Activated CD4-positive, alpha-beta T cell treated with anti-CD3 and anti-CD28 coated beads, Interleukin-2, amount 10 ng/mL, durations not matched to agents 7 days and 5 days (primary cell): ENCODE measurements at regions not wholly inside any gene's neighbourhood (a gene's known extent, or its start where the extent isn't known, plus 50 kb on each side); places are given as distances from the start of the nearest gene placed in this dataset.

ENCODE experiments used
- CTCF ChIA-PET: fragments of 350-600 bp; sonication (Branson Sonifier 250); formaldehyde crosslinking; loops from one replicate; lab custom pipeline; 2021; ENCODE audit warnings: antibody characterized with exemption; lab: Charles Lee
- POLR2A ChIA-PET: fragments of 350-600 bp; sonication (Branson Sonifier 250); formaldehyde crosslinking; loops from one replicate; lab custom pipeline; 2021; ENCODE audit warnings: antibody characterized with exemption; lab: Charles Lee
- DNase-seq: peaks from one replicate; pipeline ENCODE4 v3.0.0-alpha.2; 2020
- H3K27ac Mint-ChIP-seq: one replicate; pipeline ENCODE4 v1.8.0; 2021; ENCODE audit warnings: mild to moderate bottlenecking, moderate library complexity, mixed read lengths
- H3K27me3 Mint-ChIP-seq: one replicate; pipeline ENCODE4 v1.8.0; 2021; ENCODE audit warnings: mixed read lengths
- H3K36me3 Mint-ChIP-seq: one replicate; pipeline ENCODE4 v1.8.0; 2021; ENCODE audit warnings: low read depth, mixed read lengths
- H3K4me1 Mint-ChIP-seq: one replicate; pipeline ENCODE4 v1.8.0; 2021; ENCODE audit warnings: mixed read lengths
- H3K4me3 Mint-ChIP-seq: one replicate; pipeline ENCODE4 v1.8.0; 2021; ENCODE audit warnings: mild to moderate bottlenecking, moderate library complexity, mixed read lengths
- H3K9me3 Mint-ChIP-seq: one replicate; pipeline ENCODE4 v1.8.0; 2021; ENCODE audit warnings: mixed read lengths

DNA sequence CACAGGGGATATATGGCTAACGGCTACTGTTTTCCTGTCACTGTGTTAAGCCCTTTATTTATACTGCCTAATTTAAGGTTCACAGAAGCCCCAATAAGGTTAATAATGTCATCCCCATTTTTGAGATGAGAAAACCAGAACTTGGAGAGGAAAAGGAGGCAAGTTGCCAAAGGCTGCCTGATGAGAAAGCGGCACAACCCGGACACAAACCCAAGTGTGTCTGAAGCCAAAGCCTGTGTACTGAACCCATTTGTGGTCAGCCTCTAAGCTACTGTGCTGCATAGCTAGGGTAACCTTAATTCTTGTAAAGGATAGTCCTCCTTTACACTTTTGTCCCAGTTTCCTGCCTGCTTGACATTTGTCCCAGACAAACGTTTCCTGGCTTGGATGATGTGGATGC, 954.7 kb upstream of the FANCL start:
- Mint-ChIP-seq H3K9me3 (no peaks in the 10 kb centered on the region), H3K4me1 (no peaks in the 10 kb centered on the region), H3K4me3 (no peak overlapping the region), H3K36me3 (no peaks in the 10 kb centered on the region), H3K27ac (no peak overlapping the region), H3K27me3 (no peaks in the 10 kb centered on the region)
- POLR2A ChIA-PET: no interaction called here
- DNase-seq: no peak
- CTCF ChIA-PET: no interaction called here

DNA sequence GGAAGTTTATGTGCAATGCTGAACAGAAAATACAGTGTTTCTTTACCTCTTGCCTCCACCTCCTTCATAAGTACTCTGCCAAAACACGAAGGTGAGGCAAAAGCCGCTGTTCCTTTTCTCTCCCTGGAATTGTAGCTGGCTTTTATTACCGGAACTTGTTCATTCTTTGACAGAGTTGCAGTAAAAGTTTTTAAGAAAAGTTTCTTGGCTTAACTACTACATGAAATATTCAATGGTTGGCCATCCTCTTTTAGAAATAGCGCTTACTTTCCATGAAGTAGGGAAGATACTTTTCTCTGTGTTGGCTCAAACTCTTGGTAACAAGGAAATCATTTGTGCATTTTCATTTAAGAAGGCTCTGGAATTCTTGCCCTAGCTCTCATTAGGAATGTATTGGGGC, 950.7 kb upstream of the FANCL start:
- CTCF ChIA-PET: no interaction called here
- Mint-ChIP-seq H3K4me1 (no peaks in the 10 kb centered on the region), H3K9me3 (no peaks in the 10 kb centered on the region), H3K27me3 (no peaks in the 10 kb centered on the region), H3K27ac (no peak overlapping the region), H3K36me3 (no peaks in the 10 kb centered on the region), H3K4me3 (no peak overlapping the region)
- DNase-seq: no peak
- POLR2A ChIA-PET: no interaction called here

DNA sequence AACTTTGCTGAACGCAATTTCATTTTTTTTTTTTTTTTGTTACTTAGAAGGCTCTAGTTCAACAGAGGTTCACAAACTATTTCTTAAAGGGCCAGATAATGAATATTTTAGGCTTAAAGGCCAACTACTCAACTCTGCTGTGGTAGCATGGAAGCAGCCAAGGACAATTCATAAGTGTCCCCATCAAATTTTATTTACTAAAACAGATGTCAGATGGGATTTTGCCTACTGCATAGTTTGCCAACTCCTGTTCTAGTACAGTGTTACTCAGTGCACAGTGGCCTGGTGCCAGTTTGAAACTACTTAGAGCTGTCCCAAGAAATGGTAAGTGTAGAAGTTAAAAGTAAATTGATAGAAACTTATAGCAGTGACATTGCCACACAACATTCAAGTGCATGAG, 949.4 kb upstream of the FANCL start:
- Mint-ChIP-seq H3K27ac (no peak overlapping the region), H3K27me3 (no peaks in the 10 kb centered on the region), H3K9me3 (no peaks in the 10 kb centered on the region), H3K4me1 (no peaks in the 10 kb centered on the region), H3K4me3 (no peak overlapping the region), H3K36me3 (no peaks in the 10 kb centered on the region)
- ChIA-PET POLR2A (no interaction called here), CTCF (no interaction called here)
- no peak for DNase-seq

DNA sequence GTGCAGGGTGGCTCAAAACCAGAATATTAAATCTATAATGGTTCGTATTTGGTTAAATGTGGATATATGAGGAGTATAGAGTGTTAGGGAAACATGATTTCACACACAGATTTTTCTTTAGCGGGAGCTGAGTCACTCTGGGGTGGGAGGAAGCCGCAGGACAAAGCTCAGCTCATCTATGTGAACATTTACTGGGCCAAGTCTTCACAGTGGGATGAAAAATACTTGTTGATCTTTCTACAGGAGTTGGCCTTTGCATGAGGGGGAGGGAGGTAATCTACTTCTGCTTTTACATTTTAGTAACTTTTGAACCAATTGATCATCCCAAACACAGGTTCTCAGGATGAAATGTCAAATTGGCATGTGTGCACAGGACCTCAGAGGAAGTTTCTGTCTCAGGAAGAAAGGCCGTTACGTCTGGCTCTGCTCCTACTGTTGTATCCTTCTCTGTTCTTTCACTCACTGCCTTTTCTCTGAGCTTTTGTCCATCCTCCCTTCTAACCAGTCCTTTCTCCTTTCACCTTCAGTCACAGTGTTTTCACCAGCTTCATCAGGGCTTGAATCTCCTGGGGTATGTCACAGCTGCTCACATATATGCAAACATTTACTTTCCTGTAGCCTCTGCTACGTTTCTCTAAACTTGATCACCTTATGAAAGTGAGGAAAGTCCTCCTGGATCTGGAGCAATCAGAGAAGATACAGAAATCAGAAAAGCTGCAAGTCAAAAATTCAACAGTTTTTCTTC, 943.3 kb upstream of the FANCL start:
- Mint-ChIP-seq H3K4me3 (no peak overlapping the region), H3K9me3 (no peaks in the 10 kb centered on the region), H3K4me1 (no peaks in the 10 kb centered on the region), H3K36me3 (no peaks in the 10 kb centered on the region), H3K27ac (no peak overlapping the region), H3K27me3 (no peaks in the 10 kb centered on the region)
- ChIA-PET CTCF (no interaction called here), POLR2A (no interaction called here)
- no peak for DNase-seq

DNA sequence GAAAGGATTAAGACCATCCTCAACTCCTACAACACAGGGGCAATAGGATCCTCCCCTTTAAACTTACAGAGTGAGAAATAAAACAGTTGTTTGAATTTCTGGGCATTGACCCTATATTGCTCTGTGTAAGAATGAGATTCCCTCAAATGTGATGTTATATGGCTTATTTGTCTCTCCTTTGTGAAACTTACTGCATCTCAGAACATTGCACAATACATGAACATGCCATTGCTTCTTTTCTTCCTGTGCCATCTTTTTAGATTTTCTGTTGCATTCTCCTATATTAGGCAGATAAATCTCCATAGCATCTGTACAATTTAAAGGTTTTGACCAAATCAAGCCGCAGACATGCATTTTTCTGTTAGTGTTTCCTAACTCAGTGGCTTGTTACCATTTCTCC, 941.9 kb upstream of the FANCL start:
- H3K4me3 Mint-ChIP-seq: no peak overlapping the region

DNA sequence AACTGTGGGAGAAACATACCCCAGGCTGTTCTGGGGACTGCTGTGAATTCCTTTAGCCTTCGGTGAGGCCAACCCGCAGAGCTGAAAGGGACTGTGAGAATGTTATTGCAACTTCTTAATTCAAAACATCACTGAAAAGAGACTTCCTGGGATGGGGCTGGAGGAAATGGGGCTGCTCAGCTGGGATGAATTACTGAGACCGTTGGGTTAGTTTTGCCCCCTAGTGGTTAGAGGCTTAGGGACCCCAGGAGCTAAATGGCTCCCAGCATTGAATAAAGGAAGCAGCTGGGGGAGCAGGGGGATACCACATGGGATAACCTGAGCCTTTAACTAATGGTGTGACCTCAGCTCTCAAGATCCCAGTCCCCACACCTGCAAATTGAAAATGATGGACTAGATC, 941.1 kb upstream of the FANCL start:
- Mint-ChIP-seq H3K9me3 (no peaks in the 10 kb centered on the region), H3K36me3 (no peaks in the 10 kb centered on the region), H3K4me3 (no peak overlapping the region), H3K27ac (no peak overlapping the region), H3K4me1 (no peaks in the 10 kb centered on the region), H3K27me3 (no peaks in the 10 kb centered on the region)
- no peak for DNase-seq
- POLR2A ChIA-PET: no interaction called here
- CTCF ChIA-PET: no interaction called here

More for the DNA sequence above, 941.9 kb upstream of the FANCL start:
- no peaks in the 10 kb centered on the region for H3K36me3 Mint-ChIP-seq
- H3K9me3 Mint-ChIP-seq: no peaks in the 10 kb centered on the region
- DNase-seq: no peak
- H3K4me1 Mint-ChIP-seq: no peaks in the 10 kb centered on the region
- no peaks in the 10 kb centered on the region for H3K27me3 Mint-ChIP-seq
- no peak overlapping the region for H3K27ac Mint-ChIP-seq
- CTCF ChIA-PET: no interaction called here
- POLR2A ChIA-PET: no interaction called here

DNA sequence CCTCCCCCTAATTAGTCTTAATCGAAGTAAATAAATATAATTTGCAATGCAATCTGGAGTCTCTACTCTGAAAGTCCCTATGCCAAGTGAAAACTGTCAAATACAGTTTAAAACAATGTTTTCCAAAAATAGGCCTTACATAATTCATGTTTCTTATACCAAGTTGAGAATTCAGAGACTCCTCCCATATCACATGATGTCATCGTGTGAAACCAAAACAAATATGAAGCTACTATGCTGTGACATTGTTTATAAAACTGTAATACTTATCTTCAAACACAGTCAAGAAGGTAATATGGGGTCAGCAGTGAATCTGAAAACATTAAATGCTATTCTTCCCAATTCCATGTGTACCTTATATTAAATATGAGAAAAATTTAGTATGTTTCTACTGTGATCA, 940.2 kb upstream of the FANCL start:
- Mint-ChIP-seq H3K27me3 (no peaks in the 10 kb centered on the region), H3K36me3 (no peaks in the 10 kb centered on the region), H3K4me1 (no peaks in the 10 kb centered on the region), H3K9me3 (no peaks in the 10 kb centered on the region), H3K4me3 (no peak overlapping the region), H3K27ac (no peak overlapping the region)
- no peak for DNase-seq
- ChIA-PET CTCF (no interaction called here), POLR2A (no interaction called here)

DNA sequence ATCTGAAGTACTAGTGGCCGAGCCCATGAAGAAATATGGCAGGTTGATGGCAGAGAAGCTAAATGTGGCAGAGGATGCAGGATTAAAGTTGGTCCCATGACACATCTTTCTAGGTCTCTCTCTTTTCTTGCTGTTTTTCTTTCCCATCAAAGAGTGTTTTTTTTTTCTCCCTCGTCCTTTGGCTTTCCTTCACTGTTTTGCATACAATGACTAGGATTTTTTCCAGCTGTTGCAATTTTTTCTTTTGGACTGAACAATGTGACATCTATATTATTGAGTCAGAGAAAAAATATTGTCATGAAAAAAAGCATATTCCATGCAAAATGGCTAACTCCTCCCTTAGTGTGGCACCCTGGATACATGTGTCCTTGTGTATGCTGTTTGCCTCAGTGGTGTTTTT, 939.5 kb upstream of the FANCL start:
- POLR2A ChIA-PET: no interaction called here

DNA sequence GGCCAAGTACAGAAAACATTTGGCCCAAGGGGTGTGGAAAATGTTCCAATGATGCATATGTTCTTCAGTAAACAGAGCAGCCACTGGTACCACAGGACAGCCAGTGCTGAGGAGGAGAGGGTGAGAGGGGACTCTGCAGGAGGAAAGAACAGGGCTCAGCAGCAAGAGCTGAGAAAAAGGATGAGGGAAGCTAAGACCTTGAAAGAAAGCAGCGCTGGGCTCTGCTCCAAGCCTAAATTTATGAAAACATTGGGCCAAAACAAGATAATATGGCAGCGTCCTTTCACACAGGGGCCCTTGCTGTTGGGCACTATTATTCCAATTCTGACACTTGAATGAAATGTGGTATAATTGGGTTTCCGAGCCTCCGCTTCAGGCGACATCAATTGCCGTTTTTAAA, 939.0 kb upstream of the FANCL start:
- Mint-ChIP-seq H3K4me1 (no peaks in the 10 kb centered on the region), H3K27me3 (no peaks in the 10 kb centered on the region), H3K9me3 (no peaks in the 10 kb centered on the region), H3K4me3 (no peak overlapping the region), H3K36me3 (no peaks in the 10 kb centered on the region), H3K27ac (no peak overlapping the region)
- ChIA-PET POLR2A (no interaction called here), CTCF (interaction anchor here (0.6 kb wide), 1 partner anchor 1371 kb away, joined by 3 read pairs; no protein-coding TSS in a partner anchor)
- no peak for DNase-seq

More for the DNA sequence above, 939.5 kb upstream of the FANCL start:
- DNase-seq: no peak
- CTCF ChIA-PET: interaction anchor here (0.6 kb wide), 1 partner anchor 1370 kb away, joined by 3 read pairs; no protein-coding TSS in a partner anchor
- Mint-ChIP-seq H3K4me1 (no peaks in the 10 kb centered on the region), H3K4me3 (no peak overlapping the region), H3K27ac (no peak overlapping the region), H3K27me3 (no peaks in the 10 kb centered on the region), H3K36me3 (no peaks in the 10 kb centered on the region), H3K9me3 (no peaks in the 10 kb centered on the region)

DNA sequence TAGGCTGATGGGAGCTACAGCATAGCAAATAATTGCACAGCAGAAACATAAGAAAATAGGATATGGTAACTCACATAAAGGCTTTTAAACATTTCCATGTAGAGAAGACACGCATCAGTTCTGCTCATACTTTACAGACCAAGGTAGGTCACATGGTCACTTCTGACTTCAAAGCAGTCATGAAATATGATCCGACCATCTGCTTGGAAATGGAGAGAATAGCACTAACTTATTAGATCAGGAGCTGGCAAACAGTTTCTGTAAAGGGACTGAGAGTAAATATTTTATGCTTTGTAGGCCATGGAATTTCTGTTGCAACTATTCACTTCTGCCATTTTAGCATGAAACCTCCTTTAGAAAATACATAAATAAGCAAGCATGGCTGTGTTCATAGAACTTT, 936.6 kb upstream of the FANCL start:
- ChIA-PET CTCF (no interaction called here), POLR2A (no interaction called here)
- no peak overlapping the region for H3K4me3 Mint-ChIP-seq
- H3K27ac Mint-ChIP-seq: no peak overlapping the region
- H3K9me3 Mint-ChIP-seq: no peaks in the 10 kb centered on the region
- H3K27me3 Mint-ChIP-seq: no peaks in the 10 kb centered on the region
- H3K4me1 Mint-ChIP-seq: no peaks in the 10 kb centered on the region
- no peak for DNase-seq
- H3K36me3 Mint-ChIP-seq: no peaks in the 10 kb centered on the region

DNA sequence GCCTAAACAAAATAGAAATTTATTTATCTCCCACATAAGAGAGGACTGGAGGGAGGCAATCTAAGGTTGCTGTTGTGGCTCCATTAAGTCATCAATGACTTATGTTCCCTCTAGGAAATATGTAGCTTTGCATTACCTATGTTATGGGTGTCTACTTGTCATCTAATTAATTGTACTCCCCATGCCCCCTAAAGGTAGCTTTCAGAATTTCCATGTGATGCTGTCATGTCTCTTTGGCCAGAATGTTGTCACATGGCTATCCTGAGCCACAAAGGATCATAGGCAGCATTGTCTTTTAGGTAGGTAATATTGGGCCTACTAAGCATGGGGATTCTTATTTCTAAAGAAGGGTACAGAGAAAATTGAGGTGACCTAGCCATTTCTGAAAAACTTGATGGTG, 935.6 kb upstream of the FANCL start:
- Mint-ChIP-seq H3K4me3 (no peak overlapping the region), H3K27ac (no peak overlapping the region), H3K36me3 (no peaks in the 10 kb centered on the region), H3K4me1 (no peaks in the 10 kb centered on the region), H3K9me3 (no peaks in the 10 kb centered on the region), H3K27me3 (no peaks in the 10 kb centered on the region)
- ChIA-PET POLR2A (no interaction called here), CTCF (no interaction called here)
- DNase-seq: no peak

DNA sequence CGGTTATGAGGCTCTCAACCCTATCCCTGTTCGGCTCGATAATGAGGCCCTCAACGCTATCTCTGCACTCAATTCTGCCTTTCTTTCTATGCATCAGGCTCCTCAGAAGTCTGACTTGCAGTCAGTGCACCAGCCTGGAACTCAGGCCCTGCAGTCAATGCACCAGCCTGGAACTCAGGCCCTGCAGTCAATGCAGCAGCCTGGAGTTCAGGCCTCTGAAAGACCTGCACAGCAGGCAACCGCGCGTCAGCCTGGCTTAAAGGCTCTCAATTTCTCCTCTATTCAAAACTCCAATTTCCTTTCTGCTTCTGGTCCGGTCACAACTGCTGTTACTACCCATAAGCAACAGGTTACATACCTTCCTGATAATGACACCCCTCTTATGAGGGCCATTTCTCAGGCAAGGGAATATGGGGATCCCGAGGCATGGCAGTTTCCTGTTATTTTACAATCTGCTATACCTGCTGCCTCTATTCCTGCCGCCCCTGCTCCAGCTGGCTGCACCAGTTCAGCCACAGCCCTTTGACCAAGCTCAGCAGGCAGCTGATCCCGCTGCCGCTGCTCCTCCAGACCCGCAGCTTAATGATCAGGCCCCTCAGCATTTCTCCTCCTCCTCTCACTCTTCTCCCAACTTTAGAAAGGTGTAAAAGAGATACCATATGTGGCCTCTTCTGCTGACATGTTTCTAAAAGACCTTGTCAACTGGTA, 933.6 kb upstream of the FANCL start:
- H3K4me3 Mint-ChIP-seq: no peak overlapping the region
- no peaks in the 10 kb centered on the region for H3K27me3 Mint-ChIP-seq
- no peak overlapping the region for H3K27ac Mint-ChIP-seq
- H3K9me3 Mint-ChIP-seq: no peaks in the 10 kb centered on the region
- ChIA-PET POLR2A (no interaction called here), CTCF (no interaction called here)
- DNase-seq: no peak
- no peaks in the 10 kb centered on the region for H3K36me3 Mint-ChIP-seq
- H3K4me1 Mint-ChIP-seq: no peaks in the 10 kb centered on the region

DNA sequence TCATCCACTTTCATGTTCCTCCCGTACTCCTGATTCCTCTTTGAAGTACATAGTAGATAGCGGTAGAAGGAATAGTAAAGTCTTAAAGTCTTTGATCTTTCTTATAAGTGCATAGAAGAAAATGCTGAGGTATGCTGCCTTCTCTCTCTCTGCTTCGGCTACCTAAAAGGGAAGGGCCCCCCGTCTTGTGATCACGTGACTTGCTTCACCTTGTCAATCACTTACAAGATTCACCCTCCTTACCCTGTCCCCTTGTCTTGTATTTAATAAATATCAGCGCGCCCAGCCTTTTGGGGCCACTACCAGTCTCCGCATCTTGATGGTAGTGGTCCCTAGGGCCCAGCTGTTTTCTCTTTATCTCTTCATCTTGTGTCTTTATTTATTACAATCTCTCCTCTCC, 932.2 kb upstream of the FANCL start:
- CTCF ChIA-PET: no interaction called here
- H3K9me3 Mint-ChIP-seq: no peaks in the 10 kb centered on the region
- H3K4me1 Mint-ChIP-seq: no peaks in the 10 kb centered on the region
- no peak overlapping the region for H3K4me3 Mint-ChIP-seq
- H3K27ac Mint-ChIP-seq: no peak overlapping the region
- POLR2A ChIA-PET: no interaction called here
- H3K36me3 Mint-ChIP-seq: no peaks in the 10 kb centered on the region
- no peaks in the 10 kb centered on the region for H3K27me3 Mint-ChIP-seq
- no peak for DNase-seq

DNA sequence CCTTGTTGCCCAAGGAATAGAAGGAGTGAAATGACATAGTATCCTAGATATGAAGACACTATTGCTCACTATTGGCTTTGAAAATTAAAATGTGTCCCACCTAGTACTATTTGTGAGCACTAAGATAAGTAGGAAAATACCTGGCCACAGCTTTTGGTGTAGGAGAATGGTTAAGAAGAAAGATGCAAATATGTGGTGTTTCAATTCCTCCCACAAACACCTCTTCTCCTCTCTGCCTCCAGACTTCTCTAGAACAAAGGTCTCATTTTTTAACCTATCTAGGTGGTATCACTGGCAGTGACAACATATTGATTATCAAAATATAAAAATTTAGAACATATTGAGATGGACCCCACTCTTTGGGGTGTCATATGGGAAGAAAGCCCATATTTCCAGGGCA, 929.9 kb upstream of the FANCL start:
- no peaks in the 10 kb centered on the region for H3K36me3 Mint-ChIP-seq
- DNase-seq: no peak
- POLR2A ChIA-PET: no interaction called here
- no peaks in the 10 kb centered on the region for H3K4me1 Mint-ChIP-seq
- H3K9me3 Mint-ChIP-seq: no peaks in the 10 kb centered on the region
- H3K4me3 Mint-ChIP-seq: no peak overlapping the region
- H3K27me3 Mint-ChIP-seq: no peaks in the 10 kb centered on the region
- CTCF ChIA-PET: no interaction called here
- no peak overlapping the region for H3K27ac Mint-ChIP-seq
